Stimulated activated CD4-positive, alpha-beta T cell treated with anti-CD3 and anti-CD28 coated beads, Interleukin-2, amount 100 ng/mL, for 24 hours (primary cell): ENCODE measurements at regions not wholly inside any gene's neighbourhood (a gene's known extent, or its start where the extent isn't known, plus 50 kb on each side); places are given as distances from the start of the nearest gene placed in this dataset.
A peak's percentile ranks its signal among the peaks of the same experiment; 100 is the strongest.
"Not testable (repeated sequence)": the region's sequence is repeated elsewhere in the genome, so short reads cannot be mapped to it uniquely, and the experiment has no call there.

Experiments used
- DNase-seq, 2 donors: peaks; one replicate each; pipeline ENCODE4 v3.0.0-alpha.2; 2020

GRCh38 chr2:12435430-12436222 lies 281.1 kb upstream of the TRIB2 start:
- DNase-seq = no peak

GRCh38 chr2:12436483-12436882 lies 280.3 kb upstream of the TRIB2 start:
- DNase-seq = no peak

- no peak for DNase-seq
Measured at GRCh38 chr2:12436935-12437561, 279.7 kb upstream of the TRIB2 start.

- no peak for DNase-seq
Measured at GRCh38 chr2:12440731-12441130, 276.0 kb upstream of the TRIB2 start.

- DNase-seq = no peak
Measured at GRCh38 chr2:12441750-12442475, 274.8 kb upstream of the TRIB2 start.

GRCh38 chr2:12442476-12442847 lies 274.3 kb upstream of the TRIB2 start:
- DNase-seq = no peak

- DNase-seq = no peak
Measured at GRCh38 chr2:12448846-12449505, 267.8 kb upstream of the TRIB2 start.

GRCh38 chr2:12451726-12452125 lies 265.0 kb upstream of the TRIB2 start:
- no peak for DNase-seq

- no peak for DNase-seq
Measured at GRCh38 chr2:12452185-12452584, 264.6 kb upstream of the TRIB2 start.

- no peak for DNase-seq
Measured at GRCh38 chr2:12453731-12454130, 263.0 kb upstream of the TRIB2 start.

GRCh38 chr2:12455661-12456060 lies 261.1 kb upstream of the TRIB2 start:
- no peak for DNase-seq

GRCh38 chr2:12456293-12457106 lies 260.2 kb upstream of the TRIB2 start:
- peak; percentile 69 to 73 for DNase-seq

- no peak for DNase-seq
Measured at GRCh38 chr2:12457831-12458230, 258.9 kb upstream of the TRIB2 start.

- no peak for DNase-seq
Measured at GRCh38 chr2:12463189-12463588, 253.5 kb upstream of the TRIB2 start.

- no peak for DNase-seq
Measured at GRCh38 chr2:12465631-12466135, 251.1 kb upstream of the TRIB2 start.

GRCh38 chr2:12467303-12467702 lies 249.4 kb upstream of the TRIB2 start:
- DNase-seq = no peak

- no peak for DNase-seq
Measured at GRCh38 chr2:12469141-12469561, 247.6 kb upstream of the TRIB2 start.

GRCh38 chr2:12472265-12472664 lies 244.5 kb upstream of the TRIB2 start:
- not testable (repeated sequence) for DNase-seq

GRCh38 chr2:12478151-12479064 lies 238.3 kb upstream of the TRIB2 start:
- DNase-seq = no peak

- no peak for DNase-seq
Measured at GRCh38 chr2:12479065-12479601, 237.6 kb upstream of the TRIB2 start.
